B cell (primary cell): ENCODE measurements at regions not wholly inside any gene's neighbourhood (a gene's known extent, or its start where the extent isn't known, plus 50 kb on each side); places are given as distances from the start of the nearest gene placed in this dataset.

Experiments used
- ATAC-seq: fragments of 200-7000 bp; cut with Tn5 transposase; one replicate; pipeline ENCODE4 v1.10.0; 2021; ENCODE audit warnings: low read depth, mild to moderate bottlenecking, moderate number of reproducible peaks, moderate library complexity
- CTCF ChIA-PET: fragments of 350-600 bp; sonication (Branson Sonifier 250); formaldehyde crosslinking; loops from one replicate; lab custom pipeline; 2021; ENCODE audit warnings: antibody characterized with exemption, inconsistent platforms; lab: Charles Lee
- POLR2A ChIA-PET: fragments of 350-600 bp; sonication (Branson Sonifier 250); formaldehyde crosslinking; loops from one replicate; lab custom pipeline; 2021; ENCODE audit warnings: antibody characterized with exemption; lab: Charles Lee
- DNase-seq: peaks from one replicate; pipeline ENCODE4 v3.0.0; 2013
- H2AFZ ChIP-seq: 2 replicates; pipeline ENCODE4 v1.6.1; 2012; ENCODE audit warnings: mild to moderate bottlenecking, low read depth, low read length; ENCODE audit not compliant: insufficient read depth, poor library complexity, severe bottlenecking
- H3K27ac ChIP-seq, 2 donors: 1 replicate in 1 of 2; 2 replicates in 1 of 2; pipeline ENCODE4 v1.5.1; 2012 to 2013; ENCODE audit warnings: low read length in 2 of 2, mild to moderate bottlenecking in 2 of 2, moderate library complexity in 1 of 2
- H3K27me3 ChIP-seq, 4 experiments: fragments of 200-600 bp in 1 of 4; sonication (generic) in 1 of 4; replicated peaks in 1 of 4; 1 replicate in 2 of 4; 2 replicates in 2 of 4; pipeline versions ENCODE4 v1.6.1 to v1.7.0; 2013 to 2016; ENCODE audit warnings: low read length in 3 of 4, mild to moderate bottlenecking in 2 of 4, mixed read lengths in 1 of 4, moderate library complexity in 1 of 4; ENCODE audit not compliant: insufficient read depth in 4 of 4, control insufficient read depth in 3 of 4; ENCODE audit errors: control extremely low read depth in 1 of 4
- H3K36me3 ChIP-seq, 2 experiments: replicated peaks in 1 of 2; 1 replicate in 1 of 2; 2 replicates in 1 of 2; pipeline versions ENCODE4 v1.6.1 to v1.7.1; 2013; ENCODE audit warnings: low read length in 1 of 2; ENCODE audit not compliant: insufficient read depth in 2 of 2, control insufficient read depth in 1 of 2; ENCODE audit errors: control extremely low read depth in 1 of 2, extremely low read depth in 1 of 2
- H3K4me1 ChIP-seq, 2 donors: fragments of 200-600 bp in 1 of 2; sonication (generic) in 1 of 2; 1 replicate in 1 of 2; 2 replicates in 1 of 2; pipeline versions ENCODE4 v1.5.1 to v1.6.1; 2013 to 2017; ENCODE audit warnings: low read length in 2 of 2; ENCODE audit not compliant: control insufficient read depth in 2 of 2, insufficient read depth in 2 of 2
- H3K4me2 ChIP-seq: replicated peaks from 2 replicates; pipeline ENCODE3; 2012; ENCODE audit warnings: mild to moderate bottlenecking, low read depth, low read length; ENCODE audit not compliant: poor library complexity, severe bottlenecking
- H3K4me3 ChIP-seq, 5 experiments: fragments of 200-600 bp in 1 of 5; sonication (generic) in 1 of 5; 1 replicate in 3 of 5; 2 replicates in 2 of 5; pipeline versions ENCODE4 v1.5.1 to v1.7.0; 2011 to 2016; ENCODE audit warnings: low read length in 4 of 5, mild to moderate bottlenecking in 4 of 5, low read depth in 2 of 5, control low read depth in 1 of 5, moderate library complexity in 1 of 5; ENCODE audit not compliant: insufficient read depth in 1 of 5; ENCODE audit errors: control extremely low read depth in 1 of 5, extremely low read depth in 1 of 5
- H3K79me2 ChIP-seq: fragments of 200-600 bp; sonication (generic); one replicate; pipeline ENCODE4 v1.6.0; 2016; ENCODE audit warnings: low read length; ENCODE audit not compliant: control insufficient read depth, insufficient read depth
- H3K9ac ChIP-seq: fragments of 200-600 bp; sonication (generic); 2 replicates; pipeline ENCODE4 v1.6.1; 2017; ENCODE audit warnings: mild to moderate bottlenecking, low read length, moderate library complexity
- H3K9me3 ChIP-seq, 3 donors: one replicate each; pipeline versions ENCODE4 v1.6.1 to v1.7.1; 2013; ENCODE audit warnings: low read length in 2 of 3; ENCODE audit not compliant: control insufficient read depth in 2 of 3, insufficient read depth in 1 of 3; ENCODE audit errors: control extremely low read depth in 1 of 3
- H4K20me1 ChIP-seq: 2 replicates; pipeline ENCODE4 v1.6.0; 2012; ENCODE audit warnings: mild to moderate bottlenecking, low read length; ENCODE audit not compliant: insufficient read depth, control insufficient read depth, poor library complexity, severe bottlenecking
- H3K27ac Mint-ChIP-seq: one replicate; pipeline ENCODE4 v1.8.0; 2021; ENCODE audit warnings: mixed read lengths
- H3K27me3 Mint-ChIP-seq: one replicate; pipeline ENCODE4 v1.8.0; 2021; ENCODE audit warnings: mixed read lengths
- H3K4me1 Mint-ChIP-seq: one replicate; pipeline ENCODE4 v1.8.0; 2021; ENCODE audit warnings: mixed read lengths
- H3K4me3 Mint-ChIP-seq: one replicate; pipeline ENCODE4 v1.8.0; 2021; ENCODE audit warnings: mixed read lengths
- H3K9me3 Mint-ChIP-seq: one replicate; pipeline ENCODE4 v1.8.0; 2022; ENCODE audit warnings: mixed read lengths; ENCODE audit not compliant: insufficient read depth
- CTCF ChIP-seq: fragments of 200-600 bp; IDR thresholded peaks from one replicate; pipeline ENCODE4 v1.8.0; 2022; ENCODE audit warnings: antibody characterized with exemption, mild to moderate bottlenecking
- EZH2 ChIP-seq: IDR thresholded peaks from 2 replicates; pipeline ENCODE4 v1.6.1; 2012; ENCODE audit warnings: borderline replicate concordance, low read depth, mild to moderate bottlenecking, moderate library complexity, low read length; ENCODE audit not compliant: insufficient read depth, poor library complexity, severe bottlenecking
- WGBS: methylation state at CpG from one replicate; pipeline ENCODE4 v1.1.5; 2013; ENCODE audit warnings: missing lambda C conversion rate; ENCODE audit not compliant: insufficient coverage; 5-methylcytosine and 5-hydroxymethylcytosine counted together
- intact Hi-C: fragments of 100-400 bp; cut with micrococcal nuclease; formaldehyde crosslinking; loops from one replicate; pipeline ENCODE4 v1.10.0; 2022

- Mint-ChIP-seq H3K27ac (no peak overlapping the region), H3K27me3 (no peaks in the 10 kb centered on the region), H3K4me1 (peaks cover 27% of the 10 kb centered on the region), H3K9me3 (no peaks in the 10 kb centered on the region), H3K4me3 (no peak overlapping the region)
- Histone ChIP-seq H3K4me2 (no peak overlapping the region), H3K36me3 (no peaks in the 10 kb centered on the region), H3K27me3 (no peaks in the 10 kb centered on the region), H3K9me3 (no peaks in the 10 kb centered on the region), H3K79me2 (no peaks in the 10 kb centered on the region), H3K27ac (no peak overlapping the region), H3K9ac (no peak overlapping the region), H3K4me1 (peaks cover 14 to 19% of the 10 kb centered on the region in 2 donors), H3K4me3 (no peak overlapping the region), H2AFZ (no peak overlapping the region), H4K20me1 (no peaks in the 10 kb centered on the region)
- intact Hi-C loops: no loop called here
- DNase-seq (no peak), ATAC-seq (no peak)
- ChIA-PET POLR2A (no interaction called here), CTCF (no interaction called here)
- WGBS: 83% methylated on average over 1 of the region's 4 CpGs
- TF ChIP-seq EZH2 (no peak), CTCF (no peak)
Observed at GRCh38 chr3:111326144-111326995, 215.6 kb upstream of the CD96 start.

GRCh38 chr3:111331306-111331705 lies 210.7 kb upstream of the CD96 start:
- ATAC-seq (no peak), DNase-seq (no peak)
- Histone ChIP-seq H3K9me3 (no peaks in the 10 kb centered on the region), H3K9ac (no peak overlapping the region), H4K20me1 (no peaks in the 10 kb centered on the region), H3K36me3 (no peaks in the 10 kb centered on the region), H2AFZ (no peak overlapping the region), H3K79me2 (no peaks in the 10 kb centered on the region), H3K4me2 (no peak overlapping the region), H3K4me3 (no peak overlapping the region), H3K27ac (no peak overlapping the region), H3K27me3 (no peaks in the 10 kb centered on the region), H3K4me1 (no peaks in the 10 kb centered on the region)
- H3K4me1 Mint-ChIP-seq: no peaks in the 10 kb centered on the region
- ChIA-PET CTCF (no interaction called here), POLR2A (no interaction called here)
- H3K27me3 Mint-ChIP-seq: no peaks in the 10 kb centered on the region
- intact Hi-C loops: no loop called here
- H3K9me3 Mint-ChIP-seq: no peaks in the 10 kb centered on the region
- H3K27ac Mint-ChIP-seq: no peak overlapping the region
- no CpG with 5 or more reads among the region's 1 CpG for WGBS
- TF ChIP-seq EZH2 (no peak), CTCF (no peak)
- H3K4me3 Mint-ChIP-seq: no peak overlapping the region
